Panc1 (cell line): ENCODE measurements at regions not wholly inside any gene's neighbourhood (a gene's known extent, or its start where the extent isn't known, plus 50 kb on each side); places are given as distances from the start of the nearest gene placed in this dataset.

Experiments
- ATAC-seq: fragments of 200-7000 bp; cut with Tn5 transposase; 2 replicates; pipeline ENCODE4 v1.9.1; 2020; ENCODE audit warnings: mild to moderate bottlenecking, moderate library complexity
- BruUV-seq: library from RNA; stranded (reverse); fragments of 400-500 nt; replicated peaks from 2 replicates; lab custom pipeline; 2021; lab: Mats Ljungman, UMichigan
- CTCF ChIA-PET: fragments of 300-600 bp; sonication (Branson Sonifier 250); formaldehyde crosslinking; loops from one replicate; lab custom pipeline; 2022; ENCODE audit warnings: antibody characterized with exemption; lab: Charles Lee
- POLR2A ChIA-PET: fragments of 300-600 bp; sonication (Branson Sonifier 250); formaldehyde crosslinking; loops from one replicate; lab custom pipeline; 2022; ENCODE audit warnings: antibody characterized with exemption; lab: Charles Lee
- DNase-seq: peaks from one replicate; pipeline ENCODE4 v3.0.0-alpha.2; 2010; ENCODE audit warnings: low read depth, low spot score
- H3K27ac ChIP-seq: 2 replicates; pipeline ENCODE4 v1.5.1; 2011; ENCODE audit warnings: mild to moderate bottlenecking, low read length, inconsistent platforms
- H3K27me3 ChIP-seq: fragments of 200-500 bp; sonication (Bioruptor generic); 2 replicates; pipeline ENCODE4 v1.6.0; 2014; ENCODE audit warnings: low read length, inconsistent platforms; ENCODE audit not compliant: control insufficient read depth, insufficient read depth
- H3K36me3 ChIP-seq: fragments of 200-500 bp; sonication (Bioruptor generic); 2 replicates; pipeline ENCODE4 v1.5.1; 2014; ENCODE audit warnings: inconsistent platforms, mild to moderate bottlenecking, low read length, moderate library complexity; ENCODE audit not compliant: control insufficient read depth, insufficient read depth
- H3K4me1 ChIP-seq: 2 replicates; pipeline ENCODE4 v1.5.1; 2011; ENCODE audit warnings: inconsistent platforms, mild to moderate bottlenecking, low read length, moderate library complexity; ENCODE audit not compliant: control insufficient read depth, insufficient read depth
- H3K4me3 ChIP-seq, 2 experiments: 2 replicates each; pipeline ENCODE4 v1.5.1; 2011 to 2012; ENCODE audit warnings: low read depth in 2 of 2, low read length in 2 of 2, mild to moderate bottlenecking in 2 of 2, inconsistent platforms in 1 of 2, moderate library complexity in 1 of 2
- H3K9me3 ChIP-seq: fragments of 200-500 bp; sonication (Bioruptor generic); 2 replicates; pipeline ENCODE4 v1.5.1; 2014; ENCODE audit warnings: low read depth, mild to moderate bottlenecking, inconsistent platforms, low read length, moderate library complexity; ENCODE audit not compliant: control insufficient read depth, insufficient read depth
- CTCF ChIP-seq: fragments of 450-650 bp; IDR thresholded peaks from 2 replicates; pipeline ENCODE4 v1.5.1; 2017; ENCODE audit warnings: mild to moderate bottlenecking
- POLR2AphosphoS5 ChIP-seq: IDR thresholded peaks from 2 replicates; pipeline ENCODE4 v1.6.1; 2012; ENCODE audit warnings: mild to moderate bottlenecking, low read depth, low read length, moderate library complexity
- REST ChIP-seq, 2 experiments: IDR thresholded peaks; 2 replicates each; pipeline ENCODE4 v1.6.1; 2011 to 2012; ENCODE audit warnings: low read depth in 2 of 2, control low read depth in 1 of 2, low read length in 1 of 2, mild to moderate bottlenecking in 1 of 2, moderate library complexity in 1 of 2; ENCODE audit not compliant: insufficient read depth in 1 of 2
- SIN3A ChIP-seq: IDR thresholded peaks from 2 replicates; pipeline ENCODE4 v1.6.1; 2012; ENCODE audit warnings: low read depth, mild to moderate bottlenecking, low read length, moderate library complexity, borderline replicate concordance; ENCODE audit not compliant: insufficient read depth
- TCF7L2 ChIP-seq: IDR thresholded peaks from 2 replicates; pipeline ENCODE4 v1.6.1; 2011; ENCODE audit warnings: mild to moderate bottlenecking, low read depth, low read length, inconsistent platforms
- in situ Hi-C: cut with HindIII; loops from 2 replicates; pipeline ENCODE4 v1.10.0; 2016; ENCODE audit warnings: low sequenced_read_pairs, low pct_unique_long_range_greater_than_20kb
- intact Hi-C: fragments of 100-400 bp; cut with micrococcal nuclease; formaldehyde crosslinking; loops from one replicate; pipeline ENCODE4 v1.10.0; 2022; ENCODE audit not compliant: unreplicated experiment

- TF ChIP-seq TCF7L2, result no peak
- Histone ChIP-seq H3K27me3 (no peaks in the 10 kb centered on the region), H3K36me3 (no peaks in the 10 kb centered on the region), H3K9me3 (no peaks in the 10 kb centered on the region), H3K4me1 (no peaks in the 10 kb centered on the region), H3K27ac (no peak overlapping the region), H3K4me3 (no peak overlapping the region)
- ATAC-seq, result no peak
- intact Hi-C loops, result no loop called here
- DNase-seq, result no peak
- CTCF ChIA-PET, result no interaction called here
- BruUV-seq, result no TSS peak
- POLR2A ChIA-PET, result no interaction called here
- in situ Hi-C loops, result no loop called here
These were observed 596.4 kb downstream of the FBXO15 start for GRCh38 chr18:73551211-73551610.

- no peaks in the 10 kb centered on the region for H3K36me3 ChIP-seq
- H3K27me3 ChIP-seq, result no peaks in the 10 kb centered on the region; the same call in 1 of the 2 replicates
- TF ChIP-seq POLR2AphosphoS5, result no peak
- TF ChIP-seq REST (IDR thresholded peaks at IDR 0.05; ENCODE audit: insufficient read depth in 1 of 2, low read depth in 2 of 2, low read length in 1 of 2), result no peak
- TF ChIP-seq SIN3A, result no peak
- no peak for TF ChIP-seq TCF7L2
- TF ChIP-seq CTCF, result no peak
- no TSS peak for BruUV-seq
- CTCF ChIA-PET, result no interaction called here
- ATAC-seq, result no peak
- DNase-seq, result no peak
- intact Hi-C loops, result no loop called here
- POLR2A ChIA-PET, result no interaction called here
- H3K4me1 ChIP-seq, result no peaks in the 10 kb centered on the region
- in situ Hi-C loops, result no loop called here
- no peak overlapping the region for H3K27ac ChIP-seq
- no peaks in the 10 kb centered on the region for H3K9me3 ChIP-seq
- no peak overlapping the region for H3K4me3 ChIP-seq
These were observed 598.4 kb downstream of the FBXO15 start for GRCh38 chr18:73549236-73549635.

- TF ChIP-seq CTCF, result no peak
- TF ChIP-seq TCF7L2, result no peak
- TF ChIP-seq REST (IDR thresholded peaks at IDR 0.05; ENCODE audit: insufficient read depth in 1 of 2, low read depth in 2 of 2, low read length in 1 of 2), result no peak
- no peak for TF ChIP-seq POLR2AphosphoS5
- TF ChIP-seq SIN3A, result no peak
- DNase-seq (no peak), ATAC-seq (no peak)
- Histone ChIP-seq H3K4me3 (no peak overlapping the region), H3K27ac (no peak overlapping the region), H3K27me3 (no peaks in the 10 kb centered on the region; the same call in 1 of the 2 replicates), H3K4me1 (no peaks in the 10 kb centered on the region), H3K36me3 (no peaks in the 10 kb centered on the region), H3K9me3 (no peaks in the 10 kb centered on the region)
- POLR2A ChIA-PET, result no interaction called here
- BruUV-seq, result no TSS peak
- in situ Hi-C loops, result no loop called here
- CTCF ChIA-PET, result no interaction called here
- intact Hi-C loops, result no loop called here
These were observed 602.2 kb downstream of the FBXO15 start for GRCh38 chr18:73545472-73545871.
